Neural crest cell (in vitro differentiated cells): ENCODE measurements at regions not wholly inside any gene's neighbourhood (a gene's known extent, or its start where the extent isn't known, plus 50 kb on each side); places are given as distances from the start of the nearest gene placed in this dataset.

ENCODE experiments used
- DNase-seq: peaks from one replicate; pipeline ENCODE4 v3.0.0; 2021; ENCODE audit warnings: low read depth, mixed read lengths, low spot score
- H3K27ac Mint-ChIP-seq: one replicate; pipeline ENCODE4 v1.8.0; 2021; ENCODE audit warnings: mild to moderate bottlenecking, mixed read lengths; ENCODE audit not compliant: unreplicated experiment
- H3K27me3 Mint-ChIP-seq: 2 replicates; pipeline ENCODE4 v1.8.0; 2021; ENCODE audit warnings: low read depth, mild to moderate bottlenecking, mixed read lengths
- H3K36me3 Mint-ChIP-seq: 2 replicates; pipeline ENCODE4 v1.8.0; 2021; ENCODE audit warnings: low read depth, mild to moderate bottlenecking, mixed read lengths
- H3K4me1 Mint-ChIP-seq: 2 replicates; pipeline ENCODE4 v1.8.0; 2021; ENCODE audit warnings: mixed read lengths
- H3K4me3 Mint-ChIP-seq: one replicate; pipeline ENCODE4 v1.8.0; 2021; ENCODE audit warnings: mild to moderate bottlenecking, mixed read lengths
- H3K9me3 Mint-ChIP-seq: 2 replicates; pipeline ENCODE4 v1.8.0; 2021; ENCODE audit warnings: mixed read lengths
- TF ChIP-seq, protein P1 (sequence below): fragments of 200-600 bp; sonication (generic); conservative IDR thresholded peaks from 2 replicates; pipeline ENCODE4 v1.5.0; 2021; ENCODE audit warnings: antibody characterized with exemption, mild to moderate bottlenecking

DNA sequence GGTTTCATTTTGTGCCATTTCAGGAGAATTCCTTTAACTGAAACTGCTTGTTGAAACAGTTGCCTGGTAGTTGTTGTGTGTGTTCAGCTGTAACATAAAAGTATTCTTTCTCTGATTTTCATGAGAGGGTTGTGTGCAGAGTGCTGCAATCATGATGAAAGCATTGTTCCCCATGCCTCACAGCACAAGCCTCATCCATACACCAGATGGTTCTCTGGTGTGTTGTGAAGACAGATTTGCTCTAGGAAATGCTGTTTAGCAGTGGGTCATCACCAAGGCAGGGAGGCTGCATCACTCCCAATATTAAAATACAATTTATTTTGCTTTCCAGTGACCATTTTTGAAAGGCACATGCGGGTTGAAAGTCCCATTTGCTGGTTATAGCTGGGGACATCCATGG, 404.4 kb downstream of the AACS start:
- no peaks in the 10 kb centered on the region for H3K36me3 Mint-ChIP-seq
- no peak overlapping the region for H3K27ac Mint-ChIP-seq
- DNase-seq: no peak
- H3K27me3 Mint-ChIP-seq: peaks cover 9% of the 10 kb centered on the region
- H3K9me3 Mint-ChIP-seq: no peaks in the 10 kb centered on the region
- no peak overlapping the region for H3K4me3 Mint-ChIP-seq
- TF ChIP-seq, protein P1, sequence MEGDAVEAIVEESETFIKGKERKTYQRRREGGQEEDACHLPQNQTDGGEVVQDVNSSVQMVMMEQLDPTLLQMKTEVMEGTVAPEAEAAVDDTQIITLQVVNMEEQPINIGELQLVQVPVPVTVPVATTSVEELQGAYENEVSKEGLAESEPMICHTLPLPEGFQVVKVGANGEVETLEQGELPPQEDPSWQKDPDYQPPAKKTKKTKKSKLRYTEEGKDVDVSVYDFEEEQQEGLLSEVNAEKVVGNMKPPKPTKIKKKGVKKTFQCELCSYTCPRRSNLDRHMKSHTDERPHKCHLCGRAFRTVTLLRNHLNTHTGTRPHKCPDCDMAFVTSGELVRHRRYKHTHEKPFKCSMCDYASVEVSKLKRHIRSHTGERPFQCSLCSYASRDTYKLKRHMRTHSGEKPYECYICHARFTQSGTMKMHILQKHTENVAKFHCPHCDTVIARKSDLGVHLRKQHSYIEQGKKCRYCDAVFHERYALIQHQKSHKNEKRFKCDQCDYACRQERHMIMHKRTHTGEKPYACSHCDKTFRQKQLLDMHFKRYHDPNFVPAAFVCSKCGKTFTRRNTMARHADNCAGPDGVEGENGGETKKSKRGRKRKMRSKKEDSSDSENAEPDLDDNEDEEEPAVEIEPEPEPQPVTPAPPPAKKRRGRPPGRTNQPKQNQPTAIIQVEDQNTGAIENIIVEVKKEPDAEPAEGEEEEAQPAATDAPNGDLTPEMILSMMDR: no peak
- H3K4me1 Mint-ChIP-seq: no peaks in the 10 kb centered on the region

DNA sequence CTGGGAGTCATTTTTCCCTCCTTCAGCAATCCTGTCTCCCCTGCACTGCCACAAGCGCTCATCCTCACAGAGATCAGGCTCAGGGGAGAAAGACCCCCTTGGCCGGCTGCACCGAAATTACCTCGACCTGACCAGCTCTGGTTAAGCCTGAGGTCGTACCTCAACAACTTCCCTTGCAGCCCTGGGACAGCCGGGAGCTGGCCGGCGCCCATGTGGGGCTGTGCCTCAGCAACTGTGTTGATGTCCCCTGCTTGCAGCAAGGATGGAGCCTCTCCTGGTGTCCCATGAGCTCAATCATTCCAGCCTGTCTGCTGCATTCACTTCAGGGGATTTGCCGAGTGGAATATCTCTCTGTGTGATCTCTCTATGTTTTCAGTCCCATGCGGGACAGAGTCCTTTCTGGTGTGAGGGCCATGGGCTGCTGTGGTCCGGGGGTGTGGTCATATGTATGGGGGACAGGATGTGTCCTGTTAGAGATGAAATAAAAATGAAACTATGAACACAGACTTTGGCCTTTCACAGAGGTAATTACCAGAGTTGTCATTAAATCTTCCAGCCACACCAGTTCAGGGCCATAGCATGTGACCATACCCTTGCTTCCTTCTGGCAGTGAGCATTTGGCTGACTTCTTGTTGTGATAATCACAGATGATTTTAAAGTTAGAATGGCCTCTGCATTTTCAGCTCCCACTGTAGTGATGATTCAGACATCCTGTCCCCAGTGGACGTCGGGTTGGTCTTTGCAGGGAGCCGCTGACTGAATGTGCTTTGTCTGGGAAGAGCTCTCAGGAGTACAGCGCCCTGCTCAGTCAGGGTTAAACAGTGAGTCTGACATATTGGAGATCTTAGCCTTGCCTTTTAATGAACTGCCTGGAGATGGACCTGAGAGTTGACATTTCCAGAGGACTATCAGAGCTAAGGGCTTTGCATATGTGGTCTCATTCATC, 405.9 kb downstream of the AACS start:
- Mint-ChIP-seq H3K4me1 (no peaks in the 10 kb centered on the region), H3K27ac (peak overlapping the region; percentile 7), H3K36me3 (no peaks in the 10 kb centered on the region), H3K4me3 (no peak overlapping the region), H3K27me3 (peaks cover 11% of the 10 kb centered on the region), H3K9me3 (no peaks in the 10 kb centered on the region)
- TF ChIP-seq, protein P1: no peak
- DNase-seq: no peak

DNA sequence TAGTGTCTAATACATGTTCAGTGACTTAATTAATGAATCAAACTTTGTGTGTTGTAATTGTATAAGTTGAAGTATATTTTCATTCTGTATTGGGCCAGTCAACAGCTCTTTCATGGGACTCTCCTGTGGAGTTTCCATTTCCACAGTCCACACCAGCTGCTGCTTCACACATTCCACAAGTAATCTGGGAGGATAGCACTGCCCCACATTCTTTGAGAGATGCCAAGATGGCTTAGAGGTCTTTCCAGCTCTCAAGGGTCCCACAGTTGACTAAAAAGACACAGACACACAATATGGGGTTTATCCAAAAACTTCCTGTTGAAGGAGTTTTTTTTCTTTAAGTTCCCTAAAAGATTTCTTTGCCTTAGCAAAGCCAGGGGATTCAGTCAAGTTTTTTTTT, 408.3 kb downstream of the AACS start:
- no peak overlapping the region for H3K4me3 Mint-ChIP-seq
- TF ChIP-seq, protein P1: no peak
- no peak for DNase-seq
- no peak overlapping the region for H3K27ac Mint-ChIP-seq
- H3K36me3 Mint-ChIP-seq: peaks cover 4% of the 10 kb centered on the region
- peaks cover 2% of the 10 kb centered on the region for H3K9me3 Mint-ChIP-seq
- peaks cover 7% of the 10 kb centered on the region for H3K27me3 Mint-ChIP-seq
- H3K4me1 Mint-ChIP-seq: no peaks in the 10 kb centered on the region

DNA sequence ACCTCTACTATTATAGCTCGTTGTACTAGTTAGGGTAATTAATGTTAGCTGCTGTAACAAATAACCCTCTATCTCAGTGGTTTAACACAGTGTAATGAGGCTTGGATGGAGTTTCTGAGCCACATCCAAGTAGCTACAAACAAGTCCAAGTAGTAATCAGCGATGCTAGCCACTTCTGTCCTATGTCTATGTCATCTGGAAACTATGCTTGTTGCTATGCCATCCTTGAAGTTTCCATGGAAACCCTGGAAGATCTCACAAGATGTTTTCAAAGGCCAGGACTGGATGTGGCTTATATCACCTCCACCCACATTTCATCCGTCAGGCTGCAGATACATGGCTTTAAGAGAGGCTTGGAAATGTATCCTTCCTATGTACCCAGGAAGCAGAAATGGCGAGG, 422.1 kb downstream of the AACS start:
- Mint-ChIP-seq H3K36me3 (peaks cover 6% of the 10 kb centered on the region), H3K9me3 (peaks cover 8% of the 10 kb centered on the region), H3K4me3 (no peak overlapping the region), H3K27ac (no peak overlapping the region), H3K27me3 (no peaks in the 10 kb centered on the region), H3K4me1 (no peaks in the 10 kb centered on the region)
- TF ChIP-seq, protein P1: no peak
- no peak for DNase-seq

DNA sequence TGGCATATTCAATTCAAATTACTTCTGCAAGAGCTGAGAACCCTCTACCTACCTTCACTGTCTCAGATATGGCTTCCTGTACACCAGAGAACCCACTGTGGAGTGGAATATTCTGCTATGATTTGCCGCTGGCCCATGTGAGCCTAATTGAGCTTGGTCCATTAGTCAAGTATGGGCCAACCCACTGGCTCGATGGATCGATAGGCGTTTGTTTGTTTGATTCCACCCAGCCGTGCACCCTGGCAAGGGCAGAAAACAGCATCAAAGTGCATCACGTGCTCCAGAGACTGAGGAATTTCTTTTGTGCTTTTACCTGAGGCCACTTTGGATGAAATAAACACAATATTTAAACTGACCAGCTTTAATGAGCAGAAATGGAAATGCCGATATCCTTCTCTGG, 426.3 kb downstream of the AACS start:
- peaks cover 12% of the 10 kb centered on the region for H3K9me3 Mint-ChIP-seq
- H3K4me3 Mint-ChIP-seq: no peak overlapping the region
- H3K4me1 Mint-ChIP-seq: peaks cover 6% of the 10 kb centered on the region
- peaks cover 3% of the 10 kb centered on the region for H3K27me3 Mint-ChIP-seq
- no peak for DNase-seq
- H3K36me3 Mint-ChIP-seq: peaks cover 4% of the 10 kb centered on the region
- TF ChIP-seq, protein P1: no peak
- peak overlapping the region; percentile 12 for H3K27ac Mint-ChIP-seq
